ENCODE measurements at regions not wholly inside any gene's neighbourhood (a gene's known extent, or its start where the extent isn't known, plus 50 kb on each side); places are given as distances from the start of the nearest gene placed in this dataset.
"Not testable (repeated sequence)": the region's sequence is repeated elsewhere in the genome, so short reads cannot be mapped to it uniquely, and the experiment has no call there.

DNA sequence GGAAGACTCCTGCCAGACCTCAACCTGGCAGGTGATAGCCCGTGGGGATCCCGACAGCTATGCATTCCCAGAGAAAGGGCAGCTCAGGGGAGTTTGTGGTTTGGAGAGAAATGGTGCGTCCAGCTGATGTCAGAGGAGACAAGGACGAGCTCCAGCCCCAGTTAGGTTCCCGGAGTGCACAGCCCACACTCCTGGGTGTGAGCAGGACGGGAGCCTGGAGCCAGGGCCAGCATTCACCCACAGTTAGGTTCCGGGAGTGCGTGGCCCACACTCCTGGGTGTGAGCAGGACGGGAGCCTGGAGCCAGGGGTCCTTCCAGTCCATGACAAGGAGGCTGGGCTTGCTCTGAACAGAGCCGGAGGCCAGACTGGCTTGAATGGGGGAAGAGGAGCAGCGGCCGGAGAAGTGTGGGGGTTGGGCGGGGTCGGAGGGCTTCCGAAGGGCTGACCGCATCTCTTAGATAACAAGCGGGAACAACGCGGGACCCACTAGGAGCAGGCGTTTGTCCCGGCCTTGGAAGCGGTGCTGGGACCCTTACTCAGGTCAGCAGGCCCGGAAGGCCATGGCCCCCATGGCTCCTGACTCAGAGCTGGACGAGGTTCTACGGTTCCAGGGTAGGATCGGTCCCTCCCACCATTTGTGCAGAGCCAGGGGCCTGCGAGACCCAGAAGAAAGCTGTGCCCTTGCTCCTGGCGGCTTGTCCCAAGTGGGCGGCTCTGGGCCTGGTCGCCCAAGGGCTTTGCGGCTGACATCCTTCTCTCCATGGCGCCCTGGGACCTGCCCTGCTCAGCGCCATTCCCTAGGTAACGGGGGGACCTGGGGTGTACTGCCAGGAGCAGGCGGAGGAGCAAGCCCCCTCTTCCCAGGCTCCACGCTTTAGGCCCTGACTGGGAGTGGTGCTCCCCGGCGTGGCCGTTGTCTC is 185.6 kb downstream of the RTP5 start:
- DNase-seq: no peak

DNA sequence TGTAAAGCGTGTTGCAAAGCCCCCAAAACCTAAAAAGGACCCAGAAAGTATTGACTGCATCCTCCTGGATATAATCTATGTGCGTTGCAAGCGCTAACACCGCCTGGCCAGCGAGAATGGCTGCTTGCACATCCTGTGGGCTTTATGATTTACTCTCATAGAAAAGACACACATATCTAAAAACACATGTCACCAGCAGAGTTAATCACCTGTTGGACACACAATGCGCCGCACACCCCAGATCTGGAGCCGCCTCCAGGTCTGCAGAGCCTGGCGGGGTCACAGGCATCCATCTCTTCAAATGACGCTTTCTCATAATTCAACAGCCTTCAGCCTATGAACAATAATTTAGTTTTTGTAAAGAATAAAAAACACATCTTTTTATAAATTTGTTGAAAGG is 186.5 kb downstream of the RTP5 start:
- no peak for DNase-seq

DNA sequence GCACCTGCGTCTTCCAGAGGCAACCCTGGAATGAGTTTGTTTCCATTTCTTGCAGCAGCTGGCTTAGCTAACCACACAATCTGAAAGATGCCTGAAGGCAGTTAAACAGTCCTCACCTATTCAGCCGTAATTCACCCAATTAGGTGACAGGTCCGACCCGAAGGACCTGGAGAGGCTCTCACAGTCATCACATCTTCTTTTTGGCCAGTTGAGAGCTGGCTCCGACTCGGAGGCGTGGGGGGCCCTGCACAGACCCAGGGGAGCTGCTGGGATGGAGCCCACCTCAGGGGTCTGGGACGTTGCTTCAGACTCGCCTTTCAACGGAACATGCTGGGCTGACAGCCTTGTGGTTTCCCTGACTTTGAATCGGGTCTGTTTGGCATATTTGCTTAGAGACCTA is 187.3 kb downstream of the RTP5 start:
- DNase-seq: no peak

DNA sequence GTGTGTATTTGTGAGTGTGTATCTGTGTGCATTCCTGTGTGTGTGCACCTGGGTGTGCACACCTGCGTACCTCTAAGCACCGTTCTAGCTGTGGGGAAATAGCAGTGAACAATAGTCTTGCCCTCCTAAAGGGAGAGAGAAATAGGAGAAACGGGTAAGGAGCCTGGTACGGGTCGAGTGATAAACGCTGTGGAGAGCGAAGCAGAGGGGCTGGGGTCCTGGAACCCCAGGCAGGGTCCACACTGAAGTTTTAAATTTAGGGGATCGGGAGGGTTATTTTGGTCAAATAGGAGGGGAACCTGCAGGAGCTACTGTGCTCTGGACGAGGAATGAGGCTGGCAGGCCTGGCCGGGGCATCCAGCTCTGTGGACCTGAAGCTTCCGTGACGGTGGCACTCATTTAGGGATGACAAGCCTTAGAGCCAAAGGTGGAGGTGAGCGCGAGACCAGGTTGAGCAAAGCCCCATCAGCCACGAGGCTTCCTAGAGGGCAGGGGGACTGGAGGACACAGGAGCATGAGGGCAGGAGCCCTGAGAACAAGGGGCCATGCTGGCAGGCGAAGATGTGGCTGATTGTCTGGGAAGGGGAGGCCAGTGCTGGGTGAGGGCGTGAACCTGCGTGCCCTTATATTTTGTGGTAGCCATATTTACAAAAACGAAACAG is 188.0 kb downstream of the RTP5 start:
- DNase-seq: no peak

DNA sequence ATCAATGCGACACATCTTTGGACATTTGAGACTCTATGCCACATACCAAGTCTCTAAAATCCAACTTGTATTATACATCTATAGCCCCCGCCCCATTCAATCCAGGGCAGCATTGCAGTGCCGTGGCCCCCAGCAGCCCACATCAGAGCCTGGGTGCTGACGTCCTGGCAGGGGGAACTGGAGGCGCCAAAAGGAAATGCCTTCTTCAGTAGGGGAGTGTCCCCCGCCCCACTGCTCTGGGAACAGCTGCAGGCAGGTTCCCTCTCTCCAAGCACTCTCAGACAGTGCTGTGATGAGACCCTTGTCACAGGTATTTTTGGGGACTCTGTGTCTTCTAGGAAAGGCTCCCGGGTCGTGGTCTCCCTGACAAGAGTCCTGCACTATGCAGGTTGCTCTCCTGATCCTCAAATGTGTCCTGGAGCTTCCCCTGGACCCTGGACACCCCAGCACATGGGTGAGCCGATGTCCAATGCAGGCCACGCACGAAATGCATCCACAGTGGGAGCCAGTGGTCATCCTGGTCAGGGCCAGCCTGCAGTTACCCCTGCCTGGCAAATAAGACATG is 188.7 kb downstream of the RTP5 start:
- no peak for DNase-seq

DNA sequence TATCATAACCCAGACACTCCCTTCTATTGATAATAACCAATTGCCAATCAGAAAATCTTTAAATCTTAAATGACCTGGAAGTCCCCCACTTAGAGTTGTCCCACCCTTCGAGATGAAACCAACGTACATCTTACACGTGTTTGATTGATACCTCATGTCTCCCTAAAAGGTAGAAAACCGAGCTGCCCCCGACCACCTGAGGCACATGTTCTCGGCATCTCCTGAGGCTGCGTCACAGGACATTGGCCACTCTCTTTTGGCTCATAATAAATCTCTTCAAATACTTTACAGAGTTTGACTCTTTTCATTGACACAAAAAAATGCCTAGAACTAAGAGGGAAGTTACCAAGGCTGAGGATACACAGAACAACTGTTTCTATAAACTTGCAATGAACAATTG is 190.0 kb downstream of the RTP5 start:
- no peak for DNase-seq

DNA sequence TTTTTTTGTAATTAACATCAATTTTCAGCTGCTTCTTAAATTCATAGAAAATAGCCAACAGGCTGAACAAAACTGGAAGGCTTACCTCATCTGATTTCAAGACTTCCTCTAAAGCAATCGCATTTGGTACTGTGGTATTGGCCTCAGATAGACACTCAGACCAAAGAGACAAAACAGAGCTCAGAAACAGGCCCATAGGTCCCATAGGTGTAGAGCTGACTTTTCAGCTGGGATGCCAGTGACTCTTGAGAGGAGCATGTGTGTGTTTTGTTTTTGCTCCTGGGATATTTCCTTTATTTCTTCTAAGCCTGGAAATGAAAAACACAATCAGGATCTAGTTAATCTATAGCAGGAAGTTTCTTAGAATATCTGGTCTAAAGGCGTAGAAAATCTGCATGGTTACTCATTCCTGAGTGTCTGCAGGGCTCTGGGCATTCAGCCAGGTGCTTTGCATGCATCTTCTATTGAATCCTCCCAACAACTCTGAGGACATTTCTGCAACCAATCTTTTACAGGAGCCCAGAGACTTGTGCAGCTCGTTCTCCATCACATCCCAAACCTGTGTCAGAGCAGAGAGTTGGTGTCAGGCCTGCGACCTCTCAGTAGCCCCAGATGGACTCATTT is 190.8 kb downstream of the RTP5 start:
- DNase-seq: no peak

DNA sequence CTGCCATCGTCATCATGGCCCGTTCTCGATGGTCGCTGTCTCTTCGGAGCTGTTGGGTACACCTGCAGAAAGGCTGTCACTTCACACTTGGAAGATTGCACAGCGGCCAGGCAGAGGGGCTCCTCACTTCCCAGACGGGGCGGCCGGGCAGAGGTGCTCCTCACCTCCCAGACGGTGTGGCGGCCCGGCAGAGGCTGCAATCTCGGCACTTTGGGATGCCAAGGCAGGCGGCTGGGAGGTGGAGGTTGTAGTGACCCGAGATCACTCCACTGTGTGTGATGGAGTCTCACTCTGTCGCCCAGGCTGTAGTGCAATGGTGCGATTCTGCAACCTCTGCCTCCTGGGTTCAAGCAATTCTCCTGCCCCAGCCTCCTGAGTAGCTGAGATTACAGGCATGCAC is 192.4 kb downstream of the RTP5 start:
- not testable (repeated sequence) for DNase-seq

DNA sequence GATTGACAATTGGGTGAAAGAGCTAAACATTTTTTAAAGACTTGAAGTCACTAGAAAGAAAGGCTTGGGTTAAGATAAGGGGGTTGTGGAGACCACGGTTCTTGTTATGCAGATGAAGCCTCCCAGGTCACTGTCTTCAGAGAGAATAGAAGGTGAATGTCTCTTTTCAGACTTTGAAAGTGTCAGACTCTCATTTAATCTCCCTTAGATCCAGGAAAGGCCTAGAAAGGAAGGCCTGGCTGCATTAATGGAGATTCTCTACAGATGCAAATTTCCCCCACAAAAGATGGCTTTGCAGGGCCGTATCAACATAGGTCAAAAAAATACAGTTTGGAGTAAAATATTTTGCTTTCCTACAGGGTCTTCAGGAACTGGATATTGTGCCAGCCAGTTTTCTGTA is 193.9 kb downstream of the RTP5 start:
- DNase-seq: no peak

DNA sequence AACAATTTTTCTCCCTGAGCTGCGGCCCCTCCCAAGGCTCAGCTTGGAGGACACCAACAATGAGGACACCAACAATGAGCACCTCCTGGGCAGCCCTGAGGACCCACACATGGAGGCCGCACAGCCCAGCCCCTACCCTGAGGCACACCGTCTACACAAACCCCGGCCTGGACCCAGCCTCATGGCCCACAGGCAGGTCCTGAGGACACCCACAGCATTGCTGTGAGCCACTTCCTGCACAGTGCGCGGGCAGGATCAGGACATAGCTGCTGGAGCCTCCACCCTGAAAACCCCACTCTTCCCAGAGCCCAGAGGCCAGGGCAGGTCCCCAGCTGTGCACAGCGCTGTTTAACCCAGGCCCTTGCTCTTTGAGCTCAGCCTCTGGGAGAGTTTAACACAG is 194.3 kb downstream of the RTP5 start:
- DNase-seq: no peak

DNA sequence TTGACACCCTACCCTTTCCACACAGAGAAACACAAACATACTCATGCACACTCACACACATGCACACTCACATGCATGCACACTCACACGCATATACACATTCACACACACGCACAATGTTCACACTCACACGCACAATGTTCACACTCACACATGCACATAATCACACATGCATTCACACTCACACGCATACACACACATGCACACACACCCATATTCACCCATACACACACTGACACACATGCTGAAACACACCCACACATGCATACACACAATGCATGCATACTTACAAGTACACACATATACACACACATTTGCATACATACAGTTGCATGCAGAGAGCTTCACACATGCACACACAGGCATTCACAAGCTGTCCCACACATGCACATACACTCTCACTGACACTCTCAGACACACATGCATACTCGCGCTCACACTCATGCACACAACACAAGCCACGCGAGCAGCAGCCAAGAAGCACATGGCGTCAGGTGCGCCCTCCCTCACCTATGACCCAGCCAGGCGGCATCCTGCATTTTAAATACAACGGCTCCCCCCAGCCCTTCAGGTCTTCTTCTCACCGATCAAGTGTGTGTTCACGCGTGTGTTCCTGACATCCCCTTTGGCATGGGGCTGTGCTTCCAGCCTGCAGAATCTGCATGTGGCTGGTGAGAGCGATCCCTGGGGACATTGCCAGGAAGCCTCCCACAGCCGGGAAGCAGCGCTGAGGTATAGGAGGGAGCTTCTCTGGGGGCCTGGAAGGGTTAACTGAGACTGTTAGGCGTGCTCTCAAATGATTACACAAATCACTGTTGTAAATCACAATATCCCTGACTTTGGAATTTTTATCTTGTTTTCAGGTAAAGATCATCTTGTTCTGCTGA is 195.1 kb downstream of the RTP5 start:
- no peak for DNase-seq

DNA sequence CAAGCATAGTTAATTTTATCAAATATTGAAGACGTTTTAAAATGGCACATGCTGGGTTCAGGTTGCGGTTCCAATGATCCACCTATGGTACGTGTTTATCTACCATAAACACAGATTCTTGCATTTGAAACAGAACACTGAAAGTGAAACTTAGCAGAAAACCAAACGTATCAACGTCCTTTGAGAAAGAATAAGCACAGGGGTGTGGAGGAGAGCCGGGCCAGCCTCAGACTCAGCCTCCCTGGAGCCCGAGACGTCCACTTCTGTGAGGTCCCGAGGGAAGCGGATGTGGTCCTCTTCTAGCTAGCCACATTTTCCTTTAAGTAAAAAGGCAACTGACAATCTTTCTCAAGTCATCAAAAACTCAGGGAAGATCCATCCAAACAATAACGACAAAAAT is 195.9 kb downstream of the RTP5 start:
- no peak for DNase-seq

DNA sequence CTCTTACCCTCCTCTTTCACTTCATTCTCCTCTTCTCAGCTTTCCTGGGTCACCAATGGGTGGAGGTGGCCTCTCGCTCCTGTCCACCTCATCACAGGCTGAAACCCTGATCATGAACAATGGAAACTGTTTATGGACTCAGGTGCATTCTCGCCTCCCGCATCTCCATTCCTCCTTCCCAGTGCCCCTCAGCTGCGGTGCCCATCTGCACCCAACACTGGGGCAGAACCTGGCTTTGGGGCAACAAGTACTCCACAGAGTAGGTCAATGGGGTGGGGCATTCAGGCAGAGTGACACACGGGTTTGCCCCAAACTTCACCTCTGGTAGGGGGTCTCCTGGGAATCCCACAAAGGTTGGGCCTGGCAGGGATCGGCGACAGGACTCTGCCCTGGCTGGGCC is 199.5 kb downstream of the RTP5 start:
- DNase-seq: no peak

DNA sequence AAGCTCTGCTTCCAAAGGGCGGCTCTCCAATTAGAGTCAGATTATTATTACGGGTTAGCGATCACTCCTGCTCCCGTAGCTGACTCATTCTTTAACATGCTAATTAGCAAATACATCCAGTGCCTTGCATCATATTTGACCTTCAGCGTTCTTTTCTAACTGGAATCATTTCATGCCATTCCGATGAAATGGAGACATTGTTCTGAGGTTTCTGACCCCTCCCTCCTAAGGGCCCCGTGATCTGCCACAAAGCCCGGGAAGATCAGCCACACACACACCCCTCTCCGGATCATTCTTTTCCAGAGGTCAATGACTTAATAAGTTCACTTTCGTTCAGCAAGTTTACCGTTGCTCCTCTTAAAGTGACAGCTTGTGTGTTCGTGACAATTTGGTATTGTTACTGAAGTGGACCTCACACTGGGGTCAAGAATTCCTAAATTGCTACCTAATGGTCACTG is 200.4 kb downstream of the RTP5 start:
- DNase-seq: not testable (repeated sequence)

DNA sequence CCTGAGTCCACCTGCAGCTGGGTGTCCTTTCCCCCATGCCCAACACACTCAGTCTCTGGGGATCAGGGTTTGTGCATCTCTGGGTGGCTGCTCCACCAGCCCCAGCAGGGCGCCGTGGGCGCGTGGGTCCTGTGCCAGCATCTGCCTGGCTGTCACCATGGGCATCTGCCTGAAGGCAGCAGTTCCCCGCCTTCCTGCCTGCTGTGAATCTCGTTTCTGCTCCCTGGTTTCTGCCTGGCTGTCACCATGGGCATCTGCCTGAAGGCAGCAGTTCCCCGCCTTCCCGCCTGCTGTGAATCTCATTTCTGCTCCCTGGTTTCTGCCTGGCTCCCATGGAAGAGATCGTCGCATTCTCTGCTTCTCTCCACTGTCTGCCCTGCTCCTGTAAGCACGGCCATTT is 201.2 kb downstream of the RTP5 start:
- DNase-seq: not testable (repeated sequence)

DNA sequence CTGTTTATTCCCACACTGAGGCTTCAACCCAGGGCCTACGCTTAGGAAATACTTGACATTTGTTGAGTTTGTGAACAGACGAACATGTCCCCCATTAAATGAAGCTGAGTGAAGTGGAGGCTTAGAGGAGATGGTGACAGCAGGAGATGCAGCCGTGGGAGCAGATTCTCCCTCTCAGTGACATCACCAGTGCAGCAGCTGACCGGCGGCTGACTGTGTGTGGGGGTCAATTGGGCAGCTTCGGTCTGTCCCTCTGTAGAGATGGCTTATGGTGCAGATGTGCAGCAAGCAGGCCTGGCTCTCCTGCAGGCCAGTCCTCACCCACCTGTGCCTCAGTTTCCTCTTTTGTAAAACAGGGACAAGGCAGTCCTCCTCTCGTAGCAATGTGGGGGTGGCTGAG is 201.8 kb downstream of the RTP5 start:
- DNase-seq: not testable (repeated sequence)

DNA sequence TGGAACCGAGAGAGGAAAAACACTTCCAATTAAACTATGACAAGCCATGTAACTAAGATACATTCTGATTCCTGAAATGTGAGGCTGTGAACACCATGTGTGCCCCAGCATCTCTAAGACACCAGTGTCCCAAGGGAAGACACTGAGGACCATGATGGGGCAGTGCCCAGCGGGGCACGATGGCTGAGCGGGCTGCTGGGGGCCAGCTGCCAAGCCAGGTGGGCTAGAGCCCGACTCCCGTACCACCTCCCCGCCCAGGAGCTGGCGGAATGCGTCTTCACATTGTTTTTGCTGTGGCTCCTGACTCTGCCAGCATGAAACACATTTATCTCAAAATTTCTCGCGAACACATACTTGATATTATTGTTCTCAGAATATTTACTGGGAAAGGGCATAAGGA is 202.4 kb downstream of the RTP5 start:
- DNase-seq: not testable (repeated sequence)

DNA sequence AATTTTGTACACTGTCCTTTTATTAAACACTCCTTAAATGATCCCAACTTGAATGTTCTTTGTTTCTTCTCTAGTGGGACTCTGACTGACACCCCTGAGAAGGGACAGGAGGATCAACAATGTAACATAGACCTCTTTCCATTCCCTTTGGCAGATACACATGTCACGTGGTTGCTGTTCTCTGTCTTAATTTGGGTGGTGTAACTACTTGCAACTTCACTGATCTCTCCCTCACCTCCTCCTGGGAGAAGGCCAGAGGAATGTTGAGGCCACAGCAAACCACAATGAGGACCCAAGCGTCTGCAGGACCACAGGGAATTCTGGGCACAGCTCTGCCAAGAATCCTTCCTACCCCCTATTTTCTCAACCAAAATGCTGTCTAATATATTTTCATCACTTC is 205.6 kb downstream of the RTP5 start:
- no peak for DNase-seq

DNA sequence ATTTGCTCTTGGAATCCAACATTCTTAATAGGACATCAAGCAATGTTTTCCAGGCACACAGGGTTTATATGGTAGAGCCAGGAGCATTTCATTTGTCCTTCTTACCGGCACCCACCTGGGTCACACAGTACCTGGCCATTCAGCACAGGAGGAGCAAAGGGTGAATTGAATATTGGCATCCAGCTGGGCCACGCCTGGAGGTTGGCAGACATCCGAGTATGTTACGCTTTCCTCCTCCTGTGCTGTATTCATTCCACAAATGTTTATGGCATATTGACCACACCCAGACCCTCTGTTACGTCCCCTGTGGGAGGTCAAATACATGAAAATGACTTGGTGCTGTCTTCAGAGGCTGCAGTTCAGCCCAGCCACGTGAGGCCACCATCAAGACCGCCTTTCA is 206.2 kb downstream of the RTP5 start:
- DNase-seq: no peak

DNA sequence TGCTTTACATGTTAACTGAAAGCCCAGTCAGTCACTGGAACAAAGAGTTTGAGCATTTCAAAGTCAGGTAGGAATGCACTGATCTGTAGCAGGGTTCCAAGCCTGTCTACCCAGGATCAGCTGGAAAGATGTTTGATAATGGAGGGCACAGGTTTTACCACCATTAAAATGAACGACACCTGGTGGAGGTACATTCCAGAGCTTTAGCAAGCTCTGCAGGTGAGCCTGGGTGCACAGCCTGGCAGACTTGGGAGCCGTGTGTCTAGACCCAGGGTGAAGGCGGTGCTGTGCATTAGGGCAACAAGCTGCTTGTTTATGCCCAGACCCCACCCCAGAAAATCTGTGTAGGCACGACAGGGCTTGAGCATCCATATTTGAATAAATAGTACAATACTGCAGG is 206.7 kb downstream of the RTP5 start:
- DNase-seq: not testable (repeated sequence)

DNA sequence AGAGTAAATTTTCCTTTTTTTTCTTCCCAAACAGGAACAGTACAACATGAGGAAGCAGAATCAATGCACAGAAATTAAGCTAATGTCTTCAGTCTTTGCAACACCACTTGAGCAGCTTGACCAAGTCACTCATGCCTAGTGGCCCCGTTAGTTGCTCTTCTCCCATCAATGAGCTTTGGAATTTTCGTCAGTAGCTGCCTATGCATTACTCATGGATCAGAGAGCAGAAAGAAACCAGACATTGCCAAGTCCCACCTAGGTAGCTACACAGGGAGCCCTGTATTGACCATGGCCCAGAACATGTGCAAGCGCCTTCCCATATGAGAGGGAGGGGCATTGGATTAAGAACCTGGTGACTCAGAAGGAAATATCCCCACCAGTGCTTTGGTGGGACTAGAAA is 208.9 kb downstream of the RTP5 start:
- DNase-seq: not testable (repeated sequence)

DNA sequence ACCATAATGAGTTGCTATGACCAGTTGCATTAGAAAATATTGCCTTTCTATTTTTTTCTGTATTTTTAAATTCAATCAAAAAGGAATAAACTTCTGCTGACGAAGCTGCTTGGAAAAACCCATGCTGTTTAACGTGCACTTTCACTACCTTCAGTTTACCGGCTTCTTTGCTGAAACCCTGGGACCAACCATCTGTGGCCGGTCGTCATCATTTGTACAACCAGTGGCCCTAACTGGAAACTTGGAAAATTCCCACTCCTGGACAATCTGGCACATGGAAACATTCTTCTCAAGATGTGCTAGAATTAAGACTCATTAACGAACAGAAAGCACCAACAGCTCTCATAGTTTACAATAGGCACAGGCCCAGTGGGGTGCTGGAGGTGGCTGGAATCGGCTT is 210.3 kb downstream of the RTP5 start:
- DNase-seq: not testable (repeated sequence)
